ENCODE measurements at regions not wholly inside any gene's neighbourhood (a gene's known extent, or its start where the extent isn't known, plus 50 kb on each side); places are given as distances from the start of the nearest gene placed in this dataset.
"Not testable (repeated sequence)": the region's sequence is repeated elsewhere in the genome, so short reads cannot be mapped to it uniquely, and the experiment has no call there.

DNA sequence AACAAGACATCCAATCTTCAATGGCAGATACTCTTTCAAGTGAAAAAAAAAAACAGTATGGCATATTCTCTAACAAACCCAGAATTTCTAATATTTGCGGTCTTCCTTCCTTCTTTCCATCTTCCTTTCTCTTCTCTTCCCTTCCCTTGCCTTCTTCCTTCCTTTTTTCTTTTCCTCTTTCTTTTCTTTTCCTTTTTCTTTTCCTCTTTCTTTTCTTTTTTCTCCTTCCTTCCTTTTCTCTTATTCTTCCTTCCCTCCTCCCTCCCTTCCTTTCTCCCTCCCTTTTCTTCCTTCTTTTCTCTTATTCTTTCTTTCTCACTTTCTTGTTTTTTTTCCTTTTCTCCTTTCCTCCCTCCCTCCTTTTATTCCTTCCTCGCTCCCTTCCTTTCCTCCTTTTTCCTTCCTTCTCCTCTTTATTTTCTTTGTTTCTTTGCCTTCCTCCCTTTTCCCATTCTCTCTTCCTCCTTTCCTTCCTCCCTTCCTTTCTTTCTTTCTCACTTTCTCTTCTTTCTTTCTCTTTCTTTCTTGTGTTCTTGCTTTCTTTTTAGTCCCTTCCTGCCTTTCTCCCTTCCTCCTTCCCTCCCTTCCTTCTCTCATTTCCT lies 209.0 kb downstream of the ZNF92 start:
- intact Hi-C loops (cut with DNase I); ATAC-seq; DNase-seq (ENCODE audit: low spot score): not testable (repeated sequence)

DNA sequence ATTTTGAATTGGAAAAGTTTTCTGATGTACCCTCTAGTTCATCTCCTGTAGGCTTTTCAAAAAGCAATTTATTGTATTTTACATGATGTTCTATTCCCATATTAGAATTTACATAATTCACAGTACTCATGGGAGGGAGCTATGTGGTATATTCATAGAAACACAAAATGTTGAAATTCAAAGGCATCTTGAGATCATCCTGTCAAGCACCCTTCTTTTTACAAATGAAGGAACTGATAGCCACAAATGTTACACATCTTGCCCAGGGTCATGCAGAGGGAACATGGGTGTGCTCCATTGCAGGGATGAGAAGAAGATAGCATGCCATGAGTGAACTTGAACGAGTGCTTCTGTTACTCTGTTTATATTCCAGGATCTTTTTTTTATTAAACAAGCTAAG lies 228.8 kb downstream of the ZNF92 start:
- DNase-seq (ENCODE audit: low spot score); ATAC-seq; intact Hi-C loops (cut with DNase I): not testable (repeated sequence)

DNA sequence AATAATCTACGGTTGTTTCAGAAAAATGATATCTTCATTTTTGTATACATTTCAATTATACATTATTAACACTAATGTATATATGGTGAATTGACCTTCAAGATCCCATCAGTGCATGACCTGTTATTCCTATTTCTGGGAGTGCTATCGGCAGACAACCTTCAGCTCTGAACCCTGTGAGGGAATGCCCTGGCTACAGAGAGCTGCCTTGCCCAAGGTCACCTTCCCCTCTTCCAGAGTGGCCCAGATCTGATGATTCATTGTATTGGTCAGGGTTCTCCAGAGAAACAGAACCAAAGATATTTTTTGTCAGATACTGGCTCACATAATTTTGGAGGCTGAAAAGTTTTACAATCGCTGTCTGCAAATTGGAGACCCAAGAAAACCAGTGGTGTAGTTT lies 235.5 kb downstream of the ZNF92 start:
- intact Hi-C loops (cut with DNase I) = no loop called here
- DNase-seq (ENCODE audit: low spot score) = no peak
- no peak for ATAC-seq

DNA sequence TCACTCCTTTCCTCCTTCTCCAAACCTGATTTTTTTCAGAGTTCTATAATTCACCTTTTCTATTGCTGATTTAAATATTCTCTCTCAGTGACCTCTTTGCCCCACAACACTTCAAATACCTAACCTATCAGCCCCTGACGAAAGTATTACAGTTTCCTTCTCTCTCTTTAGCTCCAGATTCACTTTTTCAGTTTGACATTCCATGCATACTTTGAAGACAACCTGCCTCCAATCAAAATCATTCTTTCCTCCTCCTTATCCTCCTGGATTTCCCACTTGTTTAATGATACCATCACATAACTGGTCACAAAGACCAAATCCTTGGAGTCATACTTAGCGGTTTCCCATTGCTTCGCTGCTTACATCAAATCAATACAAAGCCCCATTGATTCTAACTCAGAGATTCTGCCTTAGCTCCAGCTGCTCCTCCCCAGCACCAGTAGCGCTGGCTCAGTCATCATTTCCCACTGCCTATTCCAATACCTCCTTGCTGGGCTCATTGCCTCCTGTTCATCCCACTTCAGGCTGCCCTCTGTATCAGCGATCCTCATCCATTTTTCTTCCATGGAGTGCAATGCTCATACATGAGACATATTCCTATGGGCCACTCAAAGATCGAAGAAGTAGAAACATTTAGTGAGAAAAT lies 240.1 kb downstream of the ZNF92 start:
- ATAC-seq; DNase-seq (ENCODE audit: low spot score); intact Hi-C loops (cut with DNase I): not testable (repeated sequence)

DNA sequence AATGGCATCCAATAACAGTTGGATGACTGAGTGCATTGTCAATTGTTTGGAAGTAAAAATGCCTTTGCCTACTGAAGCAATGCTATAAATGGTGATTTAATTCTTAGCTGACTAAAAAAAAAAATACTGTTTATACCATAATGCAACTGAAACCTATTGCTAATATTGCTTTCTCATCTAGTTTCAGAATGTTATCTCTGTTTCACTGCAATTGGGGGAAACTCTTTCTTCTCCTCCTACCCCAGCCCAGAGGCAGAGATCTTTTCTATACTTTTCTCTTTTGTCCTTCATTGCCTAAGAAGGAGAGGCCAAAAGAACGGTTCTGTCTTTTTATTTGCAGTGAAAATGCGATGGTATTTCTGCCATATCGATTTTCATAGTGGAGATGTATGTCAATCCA lies 242.5 kb downstream of the ZNF92 start:
- intact Hi-C loops (cut with DNase I); ATAC-seq; DNase-seq (ENCODE audit: low spot score): not testable (repeated sequence)

DNA sequence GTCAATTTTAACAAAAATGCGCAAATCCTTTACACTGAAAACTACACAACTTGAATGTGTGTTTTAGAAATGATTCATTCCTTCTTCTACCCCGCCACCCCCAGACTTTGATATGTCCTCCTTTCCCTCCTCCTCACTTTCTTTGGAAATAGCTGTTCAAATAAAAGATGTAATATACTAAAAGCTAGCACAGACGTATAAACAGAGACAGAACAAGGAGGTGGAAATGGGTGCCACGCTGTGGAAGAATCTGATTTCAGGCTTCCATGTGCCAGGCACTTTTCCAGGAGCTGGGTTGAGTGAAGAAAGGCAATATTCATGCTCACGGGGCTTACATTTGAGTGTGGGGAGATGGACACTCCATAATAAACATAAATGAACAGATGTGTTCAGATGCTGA lies 246.6 kb downstream of the ZNF92 start:
- intact Hi-C loops (cut with DNase I); ATAC-seq; DNase-seq (ENCODE audit: low spot score): not testable (repeated sequence)

DNA sequence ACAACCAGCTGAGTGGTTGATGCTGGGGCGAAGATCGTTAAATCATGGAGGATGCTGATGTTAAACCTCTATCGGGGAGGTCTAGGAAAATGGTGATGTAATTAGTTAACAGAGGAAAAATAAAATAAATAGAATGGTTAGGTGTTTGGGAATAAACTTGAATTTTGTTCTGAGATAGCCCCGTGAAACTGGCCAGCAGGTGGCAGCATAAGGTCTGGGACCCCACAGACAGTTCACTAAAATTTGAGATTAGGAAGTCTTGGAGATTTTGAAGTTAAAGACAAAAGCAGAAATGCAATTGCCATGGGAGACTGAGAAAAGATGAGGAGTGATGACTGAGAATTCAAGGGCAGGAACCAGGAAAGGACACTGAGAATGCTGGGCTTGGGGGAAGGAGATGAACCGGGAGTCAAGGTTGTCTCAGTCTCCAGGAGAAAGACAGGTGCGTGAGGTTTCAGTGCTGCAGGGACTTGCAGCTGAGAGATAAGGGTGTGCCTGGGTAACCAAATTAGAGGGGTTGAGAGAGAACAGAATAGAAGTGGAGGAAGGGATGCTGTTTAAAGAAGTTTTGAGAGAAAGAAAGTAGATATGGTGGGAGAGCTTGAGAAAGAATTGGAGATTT lies 248.0 kb downstream of the ZNF92 start:
- ATAC-seq (peak; percentile 38), DNase-seq (ENCODE audit: low spot score) (peak; percentile 72)
- intact Hi-C loops (cut with DNase I) = not testable (repeated sequence)

DNA sequence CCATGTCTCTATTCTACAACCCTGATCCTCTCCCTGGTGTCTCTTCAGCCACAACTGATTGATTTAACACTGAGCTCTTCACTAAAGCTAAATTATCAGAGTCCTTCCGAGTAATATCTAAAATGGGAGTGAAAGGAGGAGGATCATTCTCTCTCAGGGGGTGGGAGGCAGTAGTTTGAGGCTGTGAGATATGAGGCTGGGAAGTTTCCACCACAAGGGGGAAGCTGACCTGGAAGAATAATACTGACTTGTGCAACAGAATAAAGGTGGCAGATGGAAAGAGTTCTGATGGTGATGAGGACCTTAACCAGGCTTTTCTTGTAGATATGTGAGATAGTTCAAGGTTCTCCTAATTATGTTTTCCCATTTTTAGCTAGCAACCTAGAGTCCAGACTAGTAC lies 241.6 kb upstream of the VKORC1L1 start:
- intact Hi-C loops (cut with DNase I); DNase-seq (ENCODE audit: low spot score); ATAC-seq: not testable (repeated sequence)

DNA sequence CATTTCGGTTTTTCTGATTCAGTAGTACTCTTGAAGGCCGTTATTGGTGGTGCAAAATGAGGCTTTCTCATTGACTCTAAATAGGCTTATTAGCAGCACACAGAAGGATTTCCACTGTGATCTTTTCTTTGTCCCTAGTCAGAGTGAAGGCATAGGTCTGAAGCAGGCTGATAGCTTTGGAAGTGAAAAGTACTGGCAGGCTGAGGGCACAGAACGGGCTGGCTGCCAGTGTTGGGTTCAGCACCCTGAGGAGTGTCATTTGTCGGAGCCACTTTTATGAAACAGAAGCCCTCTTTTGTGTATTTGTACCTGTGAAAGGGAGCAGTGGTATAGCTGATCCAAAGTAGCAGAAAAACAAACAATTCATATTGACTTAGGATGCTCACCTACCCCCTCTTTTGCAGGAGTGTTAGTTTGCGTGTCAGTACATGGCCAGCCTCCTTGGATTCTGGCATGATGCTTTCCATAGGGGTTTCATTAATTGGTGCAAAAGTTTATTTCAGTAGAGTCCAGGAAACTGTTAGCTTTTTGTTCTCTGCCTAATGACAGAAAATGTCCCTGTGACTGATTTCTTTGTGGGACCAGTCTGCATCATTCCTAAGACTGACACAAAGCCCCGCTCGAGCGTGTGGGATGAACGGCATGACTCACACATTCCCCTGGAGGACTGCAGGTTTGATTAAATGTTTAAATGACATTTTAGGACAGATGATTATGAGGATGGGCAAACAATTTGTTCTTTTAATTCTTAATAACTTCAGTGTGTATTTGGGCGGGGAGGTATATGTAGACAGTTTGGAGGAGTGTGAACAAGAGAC lies 239.1 kb upstream of the VKORC1L1 start:
- DNase-seq (ENCODE audit: low spot score); ATAC-seq; intact Hi-C loops (cut with DNase I): not testable (repeated sequence)

DNA sequence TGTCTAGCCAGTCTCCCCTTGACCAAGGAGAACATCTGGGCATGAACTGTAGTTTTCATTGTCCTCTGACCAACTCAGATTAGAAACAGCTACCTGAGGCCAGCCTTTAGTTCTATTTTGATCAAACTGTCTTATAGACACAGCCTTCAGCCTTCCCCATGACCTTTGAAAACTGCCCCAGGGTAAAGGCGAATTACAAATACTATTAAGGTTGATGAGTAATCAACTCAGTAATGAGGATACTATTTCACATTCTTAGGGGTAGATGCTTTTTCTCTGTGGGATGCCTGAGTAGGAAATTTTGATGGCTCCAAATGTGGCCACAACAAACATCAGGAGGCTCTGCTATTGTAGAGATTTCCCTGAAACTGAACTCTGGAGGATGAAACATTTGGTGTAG lies 234.0 kb upstream of the VKORC1L1 start:
- intact Hi-C loops (cut with DNase I); DNase-seq (ENCODE audit: low spot score); ATAC-seq: not testable (repeated sequence)

DNA sequence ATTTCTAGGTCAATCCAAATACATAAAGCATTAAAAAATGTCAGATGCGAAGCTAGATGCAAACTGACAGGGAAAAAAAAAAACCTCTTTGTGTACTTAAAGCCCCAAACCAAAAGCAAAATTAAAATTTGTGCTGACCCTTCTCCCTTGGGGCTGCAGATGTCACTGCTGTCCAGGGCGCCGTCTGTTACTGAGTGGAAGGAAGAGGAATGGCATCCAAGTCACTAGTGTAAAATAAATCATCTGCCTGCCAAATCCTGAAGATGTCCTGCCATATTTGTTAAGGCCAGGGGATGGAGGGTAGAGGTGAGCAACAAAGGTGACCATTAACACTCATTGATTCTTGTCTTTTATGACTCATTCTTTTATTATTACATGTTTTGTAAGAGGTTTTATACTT lies 233.2 kb upstream of the VKORC1L1 start:
- DNase-seq (ENCODE audit: low spot score); ATAC-seq; intact Hi-C loops (cut with DNase I): not testable (repeated sequence)

DNA sequence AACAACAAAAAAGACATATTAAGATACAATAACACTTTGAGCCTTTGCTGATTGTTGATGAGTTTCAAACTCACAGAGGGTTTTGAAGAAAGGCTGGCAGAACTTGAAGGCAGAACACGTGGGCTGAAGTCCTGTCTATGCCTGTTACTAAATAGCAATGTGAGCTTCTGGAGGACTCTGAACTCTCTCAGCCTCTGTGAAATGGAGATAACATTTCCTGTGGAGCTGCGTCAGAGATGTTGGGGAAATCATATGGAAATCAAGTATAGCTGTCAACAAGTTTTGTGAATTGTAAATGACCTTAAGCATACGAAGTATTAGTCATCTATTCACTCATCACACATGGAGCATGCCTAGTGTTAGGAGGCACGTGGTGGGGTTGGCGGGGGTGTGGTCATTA lies 229.4 kb upstream of the VKORC1L1 start:
- ATAC-seq; intact Hi-C loops (cut with DNase I); DNase-seq (ENCODE audit: low spot score): not testable (repeated sequence)

DNA sequence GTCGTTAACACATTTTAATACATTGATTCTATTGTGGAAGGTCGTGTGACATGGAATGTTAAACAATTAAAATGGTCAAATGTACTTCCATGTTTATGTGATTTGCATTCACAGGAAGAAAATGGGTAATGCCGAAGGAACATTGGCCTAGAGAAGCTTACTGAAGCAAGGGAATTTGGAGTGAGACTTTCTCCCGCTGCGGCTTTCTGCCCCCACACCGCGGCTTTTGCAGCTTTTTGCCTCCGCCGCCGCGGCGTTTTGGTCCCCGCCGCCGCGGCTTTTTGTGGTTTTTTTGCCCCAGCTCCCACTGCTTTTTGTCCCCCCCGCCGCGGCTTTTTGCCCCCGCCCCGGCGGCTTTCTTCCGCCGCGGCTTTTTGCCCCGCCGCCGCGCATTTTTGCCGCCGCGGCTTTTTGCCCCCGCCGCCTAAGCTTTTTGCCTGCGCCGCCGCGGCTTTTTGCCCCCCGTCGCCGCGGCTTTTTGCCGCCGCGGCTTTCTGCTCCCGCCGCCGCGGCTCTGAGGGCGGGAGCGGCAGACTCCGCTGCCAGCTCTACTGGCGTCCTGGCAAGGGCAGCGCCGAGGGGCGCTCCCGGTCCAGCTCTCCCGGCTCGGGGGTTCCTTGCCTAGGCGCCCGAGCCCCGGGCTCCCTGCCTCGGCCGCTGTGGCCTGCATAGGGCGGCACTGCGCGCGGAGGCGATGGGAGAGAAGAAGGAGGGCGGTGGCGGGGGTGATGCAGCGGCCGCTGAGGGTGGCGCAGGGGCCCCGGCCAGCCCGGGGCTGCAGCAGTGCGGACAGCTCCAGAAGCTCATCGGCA lies 225.5 kb upstream of the VKORC1L1 start:
- ATAC-seq; intact Hi-C loops (cut with DNase I); DNase-seq (ENCODE audit: low spot score): not testable (repeated sequence)

DNA sequence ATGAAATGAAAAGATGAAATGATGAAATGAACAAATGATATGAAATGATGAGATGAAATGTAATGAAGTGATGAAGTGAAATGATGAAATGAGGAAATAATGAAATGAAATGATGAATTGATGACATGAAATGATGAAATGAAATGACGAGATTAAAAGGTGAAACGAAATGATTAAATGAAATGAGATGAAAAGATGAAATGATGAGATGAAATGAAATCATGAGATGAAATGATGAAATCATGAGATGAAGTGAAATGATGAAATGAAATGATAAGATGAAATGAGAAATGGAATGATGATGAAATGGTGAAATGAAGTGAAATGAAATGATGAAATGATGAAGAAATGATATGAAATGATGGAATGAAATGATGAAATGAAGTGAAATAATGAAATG lies 221.7 kb upstream of the VKORC1L1 start:
- ATAC-seq; intact Hi-C loops (cut with DNase I); DNase-seq (ENCODE audit: low spot score): not testable (repeated sequence)

DNA sequence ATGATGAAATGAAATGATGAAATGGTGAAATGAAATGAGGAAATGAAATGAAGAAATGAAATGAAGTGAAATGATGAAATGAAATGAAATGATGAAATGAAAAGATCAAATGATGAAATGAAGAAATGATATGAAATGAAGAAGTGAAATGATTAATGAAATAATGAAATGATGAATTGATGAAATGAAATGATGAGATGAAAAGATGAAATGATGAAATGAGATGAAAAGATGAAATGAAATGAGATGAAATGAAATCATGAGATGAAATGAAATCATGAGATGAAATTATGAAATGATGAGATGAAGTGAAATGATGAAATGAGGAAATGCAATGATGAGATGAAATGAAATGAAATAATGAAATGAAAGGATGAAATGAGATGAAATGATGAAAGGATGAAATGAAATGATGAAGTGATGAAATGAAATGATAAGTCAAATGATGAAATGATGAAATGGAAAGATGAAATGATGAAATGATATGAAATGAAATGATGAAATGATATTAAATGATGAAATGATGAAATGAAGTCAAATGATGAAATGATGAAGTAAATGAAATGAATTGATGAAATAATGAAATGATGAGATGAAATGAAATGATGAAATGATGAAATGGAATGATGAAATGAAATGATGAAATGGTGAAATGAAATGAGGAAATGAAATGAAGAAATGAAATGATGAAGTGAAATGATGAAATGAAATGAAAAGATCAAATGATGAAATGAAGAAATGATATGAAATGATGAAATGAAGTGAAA lies 220.9 kb upstream of the VKORC1L1 start:
- ATAC-seq; DNase-seq (ENCODE audit: low spot score); intact Hi-C loops (cut with DNase I): not testable (repeated sequence)

DNA sequence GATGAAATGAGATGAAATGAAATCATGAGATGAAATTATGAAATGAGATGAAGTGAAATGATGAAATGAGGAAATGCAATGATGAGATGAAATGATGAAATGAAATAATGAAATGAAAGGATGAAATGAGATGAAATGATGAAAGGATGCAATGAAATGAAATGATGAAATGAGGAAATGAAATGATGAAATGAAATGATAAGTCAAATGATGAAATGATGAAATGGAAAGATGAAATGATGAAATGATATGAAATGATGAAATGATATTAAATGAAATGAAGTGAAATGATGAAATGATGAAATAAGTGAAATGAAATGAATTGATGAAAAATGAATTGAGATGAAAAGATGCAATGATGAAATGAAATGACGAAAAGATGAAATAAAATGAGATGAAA lies 220.2 kb upstream of the VKORC1L1 start:
- DNase-seq (ENCODE audit: low spot score); intact Hi-C loops (cut with DNase I); ATAC-seq: not testable (repeated sequence)

DNA sequence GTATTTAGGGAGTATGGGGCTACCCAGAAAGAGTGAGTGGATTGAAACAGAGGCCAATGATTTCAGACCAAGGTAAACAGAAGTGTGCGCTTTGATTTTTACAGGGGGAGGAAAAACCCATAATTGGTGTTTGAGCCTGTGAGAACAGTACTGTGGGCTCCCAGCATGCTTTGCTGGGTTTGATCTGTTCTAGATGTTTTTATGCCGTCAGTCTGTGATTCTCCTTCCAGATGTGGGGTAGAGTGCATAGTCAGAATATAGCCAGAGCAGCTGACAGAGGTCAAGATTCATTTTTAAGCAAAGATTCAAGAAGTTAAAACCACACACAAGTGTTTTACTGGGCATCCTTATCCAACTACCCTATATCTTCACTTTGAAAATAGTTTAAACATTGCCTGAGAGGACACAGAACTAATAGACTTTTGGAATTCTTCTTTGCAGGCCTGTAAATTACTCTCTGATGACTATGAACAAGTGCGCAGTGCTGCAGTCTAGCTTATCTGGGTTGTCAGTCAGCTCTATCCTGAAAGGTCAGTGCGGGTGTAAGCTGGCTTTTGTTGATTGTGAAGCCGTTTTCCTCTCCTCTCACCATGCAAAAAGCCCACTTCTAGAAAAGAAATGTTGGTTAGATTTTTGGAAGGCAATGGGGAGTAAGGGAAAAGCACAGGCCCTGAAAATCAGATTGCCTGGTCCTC lies 216.2 kb upstream of the VKORC1L1 start:
- DNase-seq (ENCODE audit: low spot score); ATAC-seq; intact Hi-C loops (cut with DNase I): not testable (repeated sequence)

Measured in sciatic nerve (tissue), 2 donors.